ENCODE measurements at regions not wholly inside any gene's neighbourhood (a gene's known extent, or its start where the extent isn't known, plus 50 kb on each side); places are given as distances from the start of the nearest gene placed in this dataset.

GRCh38 chr14:49527221-49527620, 59.0 kb downstream of the RPS29 start:
- no peak for DNase-seq (ENCODE audit: low read depth)

DNA sequence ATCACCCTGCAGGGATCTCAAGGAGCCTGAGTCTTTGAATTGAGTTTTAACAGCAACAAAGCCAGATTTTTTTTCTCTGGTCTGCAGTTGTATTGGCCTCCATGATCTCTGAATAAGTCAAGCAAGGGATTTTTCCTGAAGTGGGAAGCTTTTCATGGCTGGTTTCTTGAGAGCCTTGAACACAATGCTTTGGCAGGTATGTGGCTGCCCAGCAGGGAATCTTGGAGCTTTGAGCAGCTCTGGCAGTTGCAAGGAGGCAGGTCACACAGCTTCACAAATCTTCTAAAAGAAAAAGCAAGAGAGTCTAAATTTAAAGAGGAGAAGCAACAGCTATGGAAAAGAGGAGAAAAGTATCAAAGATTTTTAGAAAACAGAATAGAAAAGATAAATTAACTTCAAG, 60.1 kb downstream of the RPS29 start:
- DNase-seq (ENCODE audit: low read depth) = no peak

GRCh38 chr14:49516286-49516685, 69.9 kb downstream of the RPS29 start:
- DNase-seq (ENCODE audit: low read depth) = no peak

GRCh38 chr14:49512571-49512970, 73.6 kb downstream of the RPS29 start:
- DNase-seq (ENCODE audit: low read depth) = no peak

GRCh38 chr14:49512147-49512551, 74.0 kb downstream of the RPS29 start:
- no peak for DNase-seq (ENCODE audit: low read depth)

GRCh38 chr14:49508124-49508523, 78.1 kb downstream of the RPS29 start:
- DNase-seq (ENCODE audit: low read depth) = no peak

- DNase-seq (ENCODE audit: low read depth) = no peak
Observed at GRCh38 chr14:49506650-49507049, 79.5 kb downstream of the RPS29 start.

DNA sequence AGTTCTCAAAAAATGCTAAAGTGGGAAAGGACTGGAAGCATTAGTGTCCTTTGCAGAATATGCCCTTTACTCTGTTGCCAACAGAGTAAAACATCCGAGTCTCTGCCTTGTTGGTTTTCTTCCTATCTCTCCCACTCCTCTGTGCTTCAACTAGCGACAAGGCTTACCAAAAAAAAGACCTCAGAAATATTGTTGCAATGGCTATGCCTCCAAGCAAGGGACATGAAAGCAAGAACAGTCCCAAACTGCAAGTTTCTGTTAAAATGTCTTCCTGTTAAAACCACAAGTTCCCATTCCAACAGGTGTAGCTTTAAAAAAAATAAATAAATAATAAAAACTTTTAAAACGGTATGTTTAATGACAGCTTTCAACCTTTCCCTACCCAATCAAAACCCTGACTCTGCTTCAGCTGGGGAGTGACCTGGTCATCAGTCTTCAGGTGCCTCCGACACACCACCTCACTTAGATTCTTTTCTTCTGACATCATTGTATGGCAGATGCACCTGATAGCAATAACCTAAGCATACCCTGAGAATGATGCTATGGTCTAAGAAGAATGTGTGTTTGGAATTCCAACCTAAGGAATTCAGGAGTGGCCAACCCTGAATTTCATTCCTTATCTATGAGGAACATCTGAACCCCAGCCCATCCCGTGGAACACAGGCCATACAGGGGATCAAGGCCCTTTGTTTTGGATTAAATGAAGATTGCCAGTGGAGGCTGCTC, 81.0 kb downstream of the RPS29 start:
- DNase-seq (ENCODE audit: low read depth) = no peak

GRCh38 chr14:49497725-49498348, 88.3 kb downstream of the RPS29 start:
- no peak for DNase-seq (ENCODE audit: low read depth)

DNA sequence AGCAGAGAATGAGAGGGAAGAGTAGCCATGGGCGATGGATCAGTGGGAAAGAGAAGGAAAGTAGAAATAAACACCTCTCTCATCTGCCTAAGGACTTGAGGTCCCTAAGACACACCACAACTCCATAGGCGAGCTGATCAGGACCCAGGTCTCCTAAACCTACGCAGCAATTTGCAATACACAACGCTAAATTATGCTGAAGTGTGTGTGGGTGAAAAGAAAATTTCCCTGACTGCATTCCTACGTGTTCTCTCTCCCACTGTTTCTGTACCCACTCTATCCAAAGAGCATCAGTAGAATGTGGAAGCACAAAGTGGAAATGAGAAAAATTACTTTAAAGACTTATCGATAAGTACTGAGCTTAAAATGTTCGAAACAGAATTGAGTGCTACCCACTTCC, 88.9 kb downstream of the RPS29 start:
- no peak for DNase-seq (ENCODE audit: low read depth)

- no peak for DNase-seq (ENCODE audit: low read depth)
Observed at GRCh38 chr14:49494836-49495235, 91.3 kb downstream of the RPS29 start.

GRCh38 chr14:49493557-49493956, 92.6 kb downstream of the RPS29 start:
- no peak for DNase-seq (ENCODE audit: low read depth)

DNA sequence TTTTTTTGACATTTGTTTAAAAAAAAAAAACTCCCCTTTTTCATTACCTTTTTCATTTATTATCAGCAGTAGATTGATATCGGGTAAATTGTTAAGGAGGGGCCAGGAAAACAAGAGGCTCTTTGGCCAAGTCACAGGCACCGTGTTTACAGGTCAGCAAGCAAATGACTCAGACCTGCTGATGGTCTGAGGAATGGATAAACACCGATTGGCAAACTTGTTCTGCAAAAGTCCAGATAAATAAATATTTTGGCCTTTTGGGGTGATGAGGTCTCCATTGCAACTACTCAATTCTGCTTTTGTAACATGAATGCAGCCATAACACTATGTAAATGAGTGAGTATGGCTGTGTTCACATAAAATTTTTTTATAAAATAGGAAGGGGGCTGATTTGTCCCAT, 94.0 kb downstream of the RPS29 start:
- DNase-seq (ENCODE audit: low read depth) = no peak

DNA sequence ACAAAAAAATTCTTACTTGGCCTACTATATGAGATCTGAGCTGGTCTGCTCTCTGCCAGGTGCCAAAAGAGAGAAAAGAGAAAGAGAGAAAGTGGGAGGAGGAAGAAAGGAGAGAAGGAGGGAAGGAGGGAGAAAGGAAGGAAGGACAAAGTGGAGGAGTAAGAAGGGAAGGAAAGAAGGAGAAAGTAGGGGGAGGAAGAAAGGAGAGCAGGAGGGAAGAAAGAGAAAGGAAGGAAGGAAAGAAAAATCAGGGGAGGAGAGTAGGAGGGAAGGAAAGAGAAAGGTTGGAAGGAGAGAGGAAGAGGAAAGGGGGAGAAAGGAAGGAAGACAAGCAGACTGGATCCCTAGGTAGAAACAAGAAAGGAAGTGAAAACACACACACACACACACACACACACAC, 96.8 kb downstream of the RPS29 start:
- DNase-seq (ENCODE audit: low read depth) = no peak

GRCh38 chr14:49487238-49487637, 98.9 kb downstream of the RPS29 start:
- no peak for DNase-seq (ENCODE audit: low read depth)

DNA sequence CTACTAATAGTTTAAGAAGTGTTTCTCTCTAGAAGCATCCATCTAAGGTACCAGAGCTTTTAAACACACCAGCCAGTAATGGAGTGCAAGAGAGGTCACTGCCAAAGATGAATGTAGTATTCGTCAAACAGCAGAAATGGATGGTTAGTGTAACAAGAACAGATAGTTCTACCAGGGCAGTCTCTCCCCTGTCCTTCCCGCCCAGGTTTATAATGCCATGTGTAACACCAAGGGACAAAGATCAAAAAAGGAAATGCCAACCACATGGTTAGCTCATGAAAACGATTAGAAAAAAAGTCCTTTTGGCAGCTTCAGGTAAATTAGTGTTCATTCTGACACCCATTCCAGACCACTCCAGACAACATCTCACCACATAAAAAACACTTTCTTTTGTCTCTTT, 100.9 kb downstream of the RPS29 start:
- no peak for DNase-seq (ENCODE audit: low read depth)

- no peak for DNase-seq (ENCODE audit: low read depth)
Observed at GRCh38 chr14:49484180-49484579, 102.0 kb downstream of the RPS29 start.

DNA sequence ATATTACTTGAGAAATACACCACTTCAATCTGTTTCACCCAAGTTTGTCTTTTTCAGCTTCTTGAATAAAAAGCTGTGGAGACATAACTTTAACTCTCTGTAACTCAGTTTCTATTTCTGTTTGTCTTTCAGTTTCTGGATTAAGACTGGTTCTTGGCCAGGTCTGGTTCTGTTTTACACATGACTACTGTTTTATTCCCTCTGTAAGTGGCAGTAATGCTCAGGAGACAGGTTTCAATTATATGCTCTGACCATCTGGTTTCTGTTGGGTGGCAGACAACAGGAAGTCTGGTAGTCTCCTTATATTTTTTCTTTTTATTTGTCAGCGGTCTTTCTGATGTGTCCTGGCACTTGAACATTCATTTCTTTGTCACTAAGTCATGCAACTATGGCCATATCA, 102.9 kb downstream of the RPS29 start:
- no peak for DNase-seq (ENCODE audit: low read depth)

DNA sequence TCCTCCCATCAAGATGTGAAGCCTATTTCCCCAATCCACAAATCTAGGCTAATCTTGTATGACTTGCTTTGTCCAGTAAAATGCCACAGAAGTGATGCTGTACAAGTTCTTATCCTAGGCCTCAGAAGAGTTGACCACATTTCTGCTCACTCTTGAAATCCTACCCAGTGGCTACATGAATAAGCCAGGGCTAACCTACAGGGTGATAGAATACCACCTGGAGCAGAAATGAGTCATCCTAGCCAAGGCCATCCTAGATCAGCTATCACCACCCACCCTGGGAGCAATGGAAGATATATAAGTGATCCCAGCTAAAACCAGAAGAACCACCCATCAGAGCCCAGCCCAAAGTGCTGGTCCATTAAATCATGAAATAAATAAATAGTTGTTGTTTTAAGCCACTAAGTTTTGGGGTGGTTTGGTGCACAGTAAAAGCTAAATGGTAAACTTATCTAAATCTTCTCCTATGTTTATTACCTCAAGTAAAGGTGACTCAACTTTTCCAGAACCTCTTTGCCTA, 105.1 kb downstream of the RPS29 start:
- DNase-seq (ENCODE audit: low read depth) = no peak

- DNase-seq (ENCODE audit: low read depth) = no peak
Observed at GRCh38 chr14:49480053-49480760, 106.0 kb downstream of the RPS29 start.

DNA sequence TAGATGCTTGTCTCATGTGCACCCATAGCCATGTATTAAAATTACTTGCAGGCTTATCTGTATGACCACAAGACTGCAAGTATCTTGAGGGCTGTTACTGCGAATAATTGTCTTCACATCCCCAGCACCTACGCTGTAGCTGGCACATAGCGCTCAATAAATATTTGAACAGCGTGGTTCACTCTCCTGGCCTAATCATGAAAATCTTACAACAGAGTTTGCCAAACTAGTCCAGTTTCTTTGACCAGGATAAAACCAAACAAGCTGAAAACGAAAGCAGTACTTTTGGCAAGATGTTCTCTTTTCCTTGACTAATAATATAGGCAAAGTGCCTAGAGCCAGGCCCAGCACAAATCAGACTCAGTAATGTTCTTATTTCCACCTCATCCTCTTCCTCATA, 106.7 kb downstream of the RPS29 start:
- DNase-seq (ENCODE audit: low read depth) = no peak

DNA sequence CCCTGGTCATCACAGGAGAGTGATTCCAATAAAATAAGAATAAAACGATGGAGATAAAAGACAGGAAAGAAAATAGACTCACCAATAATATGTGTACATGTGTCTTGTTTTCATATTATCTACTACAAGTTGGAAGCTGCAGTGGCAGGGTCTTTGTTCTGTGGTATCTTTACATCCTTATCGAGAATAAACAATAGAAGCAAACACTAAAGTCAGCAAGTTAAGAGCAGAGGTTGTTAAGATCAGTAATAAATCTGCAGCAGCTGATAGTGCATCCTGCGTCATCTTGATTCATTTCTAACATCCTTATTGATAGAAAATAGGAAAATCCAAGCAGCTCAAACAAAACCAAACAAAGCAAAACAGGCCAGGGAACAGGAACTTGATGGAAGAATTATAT, 107.4 kb downstream of the RPS29 start:
- no peak for DNase-seq (ENCODE audit: low read depth)

DNA sequence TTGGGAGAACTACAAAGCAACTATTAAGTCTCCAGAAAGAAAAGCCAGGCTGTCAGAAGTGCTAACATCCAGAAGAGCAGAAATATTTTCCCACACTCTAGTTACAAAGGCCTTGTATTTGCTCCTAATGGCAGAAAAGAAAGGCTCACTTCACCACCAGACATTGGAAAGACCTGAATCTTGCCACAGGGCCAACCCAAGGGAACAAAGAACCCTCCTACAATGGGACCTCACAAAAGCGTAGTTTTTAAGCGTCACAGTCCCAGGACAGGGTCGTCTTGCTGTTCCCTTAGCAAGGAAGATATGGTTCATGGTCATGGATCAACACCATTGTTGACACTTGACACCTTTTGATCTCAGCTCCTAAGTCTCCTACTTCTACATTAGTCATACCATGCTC, 119.1 kb downstream of the RPS29 start:
- DNase-seq (ENCODE audit: low read depth) = no peak
